ENCODE measurements at regions not wholly inside any gene's neighbourhood (a gene's known extent, or its start where the extent isn't known, plus 50 kb on each side); places are given as distances from the start of the nearest gene placed in this dataset.

DNA sequence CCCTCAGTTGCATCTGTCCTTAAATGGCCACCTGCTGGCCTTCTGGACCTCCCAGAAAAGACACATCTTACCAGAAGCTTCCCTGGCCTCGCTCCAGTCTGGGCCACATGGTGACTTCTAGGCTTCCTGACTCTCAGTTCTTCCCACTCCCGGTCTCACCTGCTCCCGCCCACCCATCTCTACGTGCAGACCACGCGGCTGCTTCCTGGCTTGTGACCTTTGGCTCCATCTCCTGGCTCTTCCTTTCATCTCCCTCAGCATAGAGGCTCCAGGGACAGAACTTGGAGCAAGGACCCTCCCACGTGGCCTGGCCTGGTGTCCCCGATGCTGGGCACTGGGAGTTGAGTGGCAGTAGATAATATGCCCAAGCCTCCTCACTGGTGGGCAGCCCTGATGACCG lies 124.9 kb upstream of the IRF2BP2 start (continued):
- no peak for TF ChIP-seq POLR2H (tag; IDR thresholded peaks at IDR 0.05; ENCODE audit: low read depth)
- no peak for TF ChIP-seq ZNF253 (CRISPR knock-in tag; conservative IDR thresholded peaks at IDR 0.05)
- TF ChIP-seq, protein P1, sequence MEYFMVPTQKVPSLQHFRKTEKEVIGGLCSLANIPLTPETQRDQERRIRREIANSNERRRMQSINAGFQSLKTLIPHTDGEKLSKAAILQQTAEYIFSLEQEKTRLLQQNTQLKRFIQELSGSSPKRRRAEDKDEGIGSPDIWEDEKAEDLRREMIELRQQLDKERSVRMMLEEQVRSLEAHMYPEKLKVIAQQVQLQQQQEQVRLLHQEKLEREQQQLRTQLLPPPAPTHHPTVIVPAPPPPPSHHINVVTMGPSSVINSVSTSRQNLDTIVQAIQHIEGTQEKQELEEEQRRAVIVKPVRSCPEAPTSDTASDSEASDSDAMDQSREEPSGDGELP (CRISPR knock-in tag; IDR thresholded peaks at IDR 0.05; ENCODE audit: borderline replicate concordance): peak; percentile 15; the same call in 1 of the 2 replicates
- TF ChIP-seq MNT (conservative IDR thresholded peaks at IDR 0.05): peak; percentile 71 to 77; a peak in 3 of 4 replicates
- TF ChIP-seq BRD9 (IDR thresholded peaks at IDR 0.05; ENCODE audit: low read depth, partially characterized antibody): peak; percentile 26
- peak; percentile 60; the same call in 1 of the 2 replicates for TF ChIP-seq CTBP1 (IDR thresholded peaks at IDR 0.05; ENCODE audit: borderline replicate concordance)
- peak; percentile 59 for TF ChIP-seq CC2D1A (IDR thresholded peaks at IDR 0.05)
- TF ChIP-seq ETV1 (tag; conservative IDR thresholded peaks at IDR 0.05; ENCODE audit: low read depth): peak; percentile 30; the same call in 1 of the 2 replicates
- TF ChIP-seq ZNF511 (CRISPR knock-in tag; IDR thresholded peaks at IDR 0.05): 0 out of 2 replicates have a peak, but pooled peaks have one; percentile 43
- no peak for TF ChIP-seq SP2 (IDR thresholded peaks at IDR 0.05; ENCODE audit: extremely low read depth, low read depth, low read length, poor library complexity, severe bottlenecking)
- TF ChIP-seq ARID1B (IDR thresholded peaks at IDR 0.05): no peak
- TF ChIP-seq NFE2L1 (tag; IDR thresholded peaks at IDR 0.05; ENCODE audit: borderline replicate concordance, low read depth): no peak
- peak; percentile 27; the same call in 1 of the 2 replicates for TF ChIP-seq JUND (IDR thresholded peaks at IDR 0.05; ENCODE audit: borderline replicate concordance, low read depth, low read length)
- TF ChIP-seq JUND (tag; IDR thresholded peaks at IDR 0.05; ENCODE audit: borderline replicate concordance, low read depth, low read length): no peak; the same call in 2 of the 3 replicates
- no peak for TF ChIP-seq TEAD4 (IDR thresholded peaks at IDR 0.05; ENCODE audit: low read length)
- TF ChIP-seq TEAD4 (CRISPR knock-in tag; IDR thresholded peaks at IDR 0.05; ENCODE audit: borderline replicate concordance): no peak
- TF ChIP-seq DMBX1 (CRISPR knock-in tag; IDR thresholded peaks at IDR 0.05; ENCODE audit: borderline replicate concordance): 0 out of 2 replicates have a peak, but pooled peaks have one; percentile 40
- TF ChIP-seq SRF (CRISPR knock-in tag; IDR thresholded peaks at IDR 0.05): no peak
- 0 out of 2 replicates have a peak, but pooled peaks have one; percentile 68 for TF ChIP-seq KLF6 (CRISPR knock-in tag; IDR thresholded peaks at IDR 0.05; ENCODE audit: borderline replicate concordance)
- TF ChIP-seq POLR2A (conservative IDR thresholded peaks at IDR 0.05): no peak
- TF ChIP-seq TCF7 (IDR thresholded peaks at IDR 0.05; ENCODE audit: borderline replicate concordance): no peak

All from K562 (cell line).